ENCODE measurements at regions not wholly inside any gene's neighbourhood (a gene's known extent, or its start where the extent isn't known, plus 50 kb on each side); places are given as distances from the start of the nearest gene placed in this dataset.

DNA sequence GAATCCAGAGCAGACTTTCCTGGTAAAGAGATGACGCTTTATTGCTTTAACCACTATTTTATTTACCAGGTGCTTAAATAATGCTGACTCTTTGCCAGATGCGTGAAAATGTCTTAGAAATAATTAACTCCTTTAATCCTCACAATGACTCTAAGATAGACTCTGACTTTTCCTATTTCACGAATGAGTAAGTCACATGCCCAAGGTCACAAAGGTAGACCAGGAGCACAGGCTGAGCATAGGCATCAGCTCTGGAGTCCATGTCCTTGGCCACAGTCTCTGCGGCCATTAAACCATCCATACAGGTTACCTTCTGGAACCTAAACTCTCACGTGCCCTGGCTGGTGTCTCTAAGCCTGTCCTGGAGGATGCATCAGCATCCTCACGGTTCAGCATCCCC, 87.3 kb downstream of the ERCC5 start:
- Histone ChIP-seq H3K79me2 (ENCODE audit: low read length) (no peaks in the 10 kb centered on the region), H3F3A (ENCODE audit: insufficient read depth, low read length) (no peaks in the 10 kb centered on the region), H2AFZ (ENCODE audit: low read length) (no peak overlapping the region), H3K27ac (ENCODE audit: low read length) (no peak overlapping the region), H3K36me3 (replicated peaks; ENCODE audit: insufficient read depth, low read length) (no peaks in the 10 kb centered on the region), H3K9ac (ENCODE audit: low read length) (no peak overlapping the region), H3K9me2 (replicated peaks; ENCODE audit: insufficient read depth, low read length) (no peaks in the 10 kb centered on the region), H3K4me1 (ENCODE audit: low read length) (no peaks in the 10 kb centered on the region), H3K9me3 (replicated peaks; ENCODE audit: insufficient read depth, low read length) (no peaks in the 10 kb centered on the region), H3K4me2 (ENCODE audit: low read depth, low read length) (no peak overlapping the region), H3K4me3 (ENCODE audit: low read length) (no peak overlapping the region), H3K27me3 (replicated peaks; ENCODE audit: insufficient read depth, low read length) (no peaks in the 10 kb centered on the region), H4K20me1 (ENCODE audit: insufficient read depth, low read length) (no peaks in the 10 kb centered on the region)
- TF ChIP-seq, protein P1, sequence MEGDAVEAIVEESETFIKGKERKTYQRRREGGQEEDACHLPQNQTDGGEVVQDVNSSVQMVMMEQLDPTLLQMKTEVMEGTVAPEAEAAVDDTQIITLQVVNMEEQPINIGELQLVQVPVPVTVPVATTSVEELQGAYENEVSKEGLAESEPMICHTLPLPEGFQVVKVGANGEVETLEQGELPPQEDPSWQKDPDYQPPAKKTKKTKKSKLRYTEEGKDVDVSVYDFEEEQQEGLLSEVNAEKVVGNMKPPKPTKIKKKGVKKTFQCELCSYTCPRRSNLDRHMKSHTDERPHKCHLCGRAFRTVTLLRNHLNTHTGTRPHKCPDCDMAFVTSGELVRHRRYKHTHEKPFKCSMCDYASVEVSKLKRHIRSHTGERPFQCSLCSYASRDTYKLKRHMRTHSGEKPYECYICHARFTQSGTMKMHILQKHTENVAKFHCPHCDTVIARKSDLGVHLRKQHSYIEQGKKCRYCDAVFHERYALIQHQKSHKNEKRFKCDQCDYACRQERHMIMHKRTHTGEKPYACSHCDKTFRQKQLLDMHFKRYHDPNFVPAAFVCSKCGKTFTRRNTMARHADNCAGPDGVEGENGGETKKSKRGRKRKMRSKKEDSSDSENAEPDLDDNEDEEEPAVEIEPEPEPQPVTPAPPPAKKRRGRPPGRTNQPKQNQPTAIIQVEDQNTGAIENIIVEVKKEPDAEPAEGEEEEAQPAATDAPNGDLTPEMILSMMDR (IDR thresholded peaks at IDR 0.05; ENCODE audit: low read length) = no peak
- TF ChIP-seq EZH2phosphoT487 (IDR thresholded peaks at IDR 0.05; ENCODE audit: low read length) (no peak), EZH2 (optimal IDR thresholded peaks at IDR 0.05; ENCODE audit: low read depth, low read length) (no peak)
- no peak for DNase-seq

DNA sequence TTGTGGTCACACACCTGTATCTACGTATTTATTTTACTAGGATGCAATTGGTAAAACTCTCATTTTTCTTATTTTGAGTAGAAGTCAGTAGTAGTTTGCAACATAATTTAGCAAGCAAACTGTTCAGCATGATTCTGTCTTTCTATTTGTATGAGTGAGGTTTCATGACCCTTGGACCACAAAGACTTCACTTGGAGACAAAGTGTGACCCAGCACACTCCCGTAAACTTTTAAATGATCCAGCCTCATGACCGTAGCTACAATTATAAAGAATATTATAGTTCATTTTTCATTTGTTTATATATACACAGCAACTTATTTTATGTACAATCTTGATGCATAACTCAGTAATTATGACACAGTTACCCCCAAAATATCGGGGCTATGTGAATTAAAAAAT, 86.5 kb downstream of the ERCC5 start:
- H3F3A ChIP-seq (ENCODE audit: insufficient read depth, low read length) = no peaks in the 10 kb centered on the region
- H3K9me3 ChIP-seq (replicated peaks; ENCODE audit: insufficient read depth, low read length) = no peaks in the 10 kb centered on the region
- H3K4me1 ChIP-seq (ENCODE audit: low read length) = no peaks in the 10 kb centered on the region
- DNase-seq = no peak
- H4K20me1 ChIP-seq (ENCODE audit: insufficient read depth, low read length) = no peaks in the 10 kb centered on the region
- no peak overlapping the region for H3K9ac ChIP-seq (ENCODE audit: low read length)
- H3K27ac ChIP-seq (ENCODE audit: low read length) = no peak overlapping the region
- no peaks in the 10 kb centered on the region for H3K9me2 ChIP-seq (replicated peaks; ENCODE audit: insufficient read depth, low read length)
- H2AFZ ChIP-seq (ENCODE audit: low read length) = no peak overlapping the region
- H3K79me2 ChIP-seq (ENCODE audit: low read length) = no peaks in the 10 kb centered on the region
- no peak overlapping the region for H3K4me3 ChIP-seq (ENCODE audit: low read length)
- H3K36me3 ChIP-seq (replicated peaks; ENCODE audit: insufficient read depth, low read length) = no peaks in the 10 kb centered on the region
- H3K4me2 ChIP-seq (ENCODE audit: low read depth, low read length) = no peak overlapping the region
- TF ChIP-seq EZH2 (optimal IDR thresholded peaks at IDR 0.05; ENCODE audit: low read depth, low read length) (no peak), EZH2phosphoT487 (IDR thresholded peaks at IDR 0.05; ENCODE audit: low read length) (no peak)
- TF ChIP-seq, protein P1 (IDR thresholded peaks at IDR 0.05; ENCODE audit: low read length) = no peak
- H3K27me3 ChIP-seq (replicated peaks; ENCODE audit: insufficient read depth, low read length) = no peaks in the 10 kb centered on the region

DNA sequence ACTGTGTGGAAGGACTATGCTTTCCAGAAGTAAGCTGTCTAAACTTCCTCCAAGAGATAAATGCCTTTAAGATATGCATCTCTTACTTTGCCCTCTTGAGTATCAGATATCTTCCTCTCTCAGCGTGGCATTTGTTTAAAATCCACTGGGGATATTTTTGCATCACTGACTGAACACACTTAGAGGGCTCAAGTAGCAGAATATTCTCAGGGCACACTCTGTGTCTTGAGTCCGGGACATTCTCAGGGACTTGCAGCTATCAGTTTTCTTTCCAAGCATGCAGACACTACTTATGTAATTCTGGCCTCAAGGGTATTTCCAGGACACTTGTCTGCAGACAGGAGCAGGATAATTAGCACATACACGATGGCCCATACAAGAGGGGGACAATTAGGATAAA, 84.7 kb downstream of the ERCC5 start:
- no peak overlapping the region for H3K4me2 ChIP-seq (ENCODE audit: low read depth, low read length)
- no peaks in the 10 kb centered on the region for H3F3A ChIP-seq (ENCODE audit: insufficient read depth, low read length)
- H3K4me1 ChIP-seq (ENCODE audit: low read length) = no peaks in the 10 kb centered on the region
- TF ChIP-seq, protein P1 (IDR thresholded peaks at IDR 0.05; ENCODE audit: low read length) = no peak
- no peak for TF ChIP-seq EZH2 (optimal IDR thresholded peaks at IDR 0.05; ENCODE audit: low read depth, low read length)
- no peak for TF ChIP-seq EZH2phosphoT487 (IDR thresholded peaks at IDR 0.05; ENCODE audit: low read length)
- no peak for DNase-seq
- H3K9ac ChIP-seq (ENCODE audit: low read length) = no peak overlapping the region
- H3K79me2 ChIP-seq (ENCODE audit: low read length) = no peaks in the 10 kb centered on the region
- no peaks in the 10 kb centered on the region for H3K9me3 ChIP-seq (replicated peaks; ENCODE audit: insufficient read depth, low read length)
- no peaks in the 10 kb centered on the region for H3K36me3 ChIP-seq (replicated peaks; ENCODE audit: insufficient read depth, low read length)
- no peak overlapping the region for H3K27ac ChIP-seq (ENCODE audit: low read length)
- H3K4me3 ChIP-seq (ENCODE audit: low read length) = no peak overlapping the region
- no peaks in the 10 kb centered on the region for H4K20me1 ChIP-seq (ENCODE audit: insufficient read depth, low read length)
- no peak overlapping the region for H2AFZ ChIP-seq (ENCODE audit: low read length)
- no peaks in the 10 kb centered on the region for H3K9me2 ChIP-seq (replicated peaks; ENCODE audit: insufficient read depth, low read length)
- H3K27me3 ChIP-seq (replicated peaks; ENCODE audit: insufficient read depth, low read length) = no peaks in the 10 kb centered on the region
